ENCODE measurements at regions not wholly inside any gene's neighbourhood (a gene's known extent, or its start where the extent isn't known, plus 50 kb on each side); places are given as distances from the start of the nearest gene placed in this dataset.
A peak's percentile ranks its signal among the peaks of the same experiment; 100 is the strongest.

DNA sequence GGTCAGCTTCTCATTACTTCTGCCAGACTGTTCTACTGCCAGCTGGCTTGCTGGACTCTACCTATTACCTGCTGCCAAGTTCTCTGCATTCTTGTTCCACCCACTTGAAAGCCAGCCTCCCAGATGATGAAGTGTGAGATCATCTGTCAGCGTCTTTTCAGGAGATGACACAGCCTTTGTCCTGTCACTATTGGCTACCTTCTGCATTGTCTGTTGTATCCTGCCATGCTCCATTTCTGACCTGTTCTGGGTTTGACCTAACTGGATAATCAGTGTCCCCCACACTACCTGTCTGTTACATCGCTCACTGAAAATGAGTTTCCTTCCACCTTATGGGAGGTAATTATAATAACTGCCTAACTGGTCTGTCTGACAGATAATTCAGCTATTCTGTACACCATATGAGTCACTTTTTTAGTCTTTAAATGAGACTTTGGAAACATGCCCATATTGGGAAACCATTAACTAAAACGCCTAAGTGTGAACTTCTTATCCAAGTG is 520.6 kb downstream of the METTL4 start:
- H3K27ac ChIP-seq = peak overlapping the region; percentile 70
- DNase-seq (ENCODE audit: low read depth, low spot score) = peak; percentile 66

DNA sequence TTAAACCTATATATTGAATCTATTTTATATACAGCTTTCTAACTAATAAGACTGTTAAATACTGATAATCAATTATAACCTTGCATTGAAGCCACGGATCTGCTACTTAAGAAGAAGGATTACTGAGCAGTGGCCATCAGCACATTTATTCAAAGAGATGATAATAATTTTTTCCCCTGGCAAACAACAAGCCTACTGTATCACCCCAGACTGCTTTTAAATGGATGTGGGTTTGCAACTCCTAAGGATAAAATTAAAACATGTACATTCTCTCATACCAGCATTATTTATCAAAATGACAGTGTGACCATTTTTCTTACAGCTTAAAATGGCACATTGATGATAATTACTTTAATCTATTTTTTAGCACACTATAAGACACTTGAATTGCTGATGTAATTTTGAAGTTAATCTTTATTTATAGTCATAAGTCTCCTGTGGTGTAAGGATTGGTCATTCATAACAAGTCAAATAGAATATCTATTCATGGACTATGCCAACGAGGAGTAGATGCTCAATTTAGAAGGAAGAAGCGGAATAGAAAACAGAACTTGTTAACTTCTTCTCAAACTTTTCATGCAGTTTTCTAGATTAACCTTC is 517.7 kb downstream of the METTL4 start:
- DNase-seq (ENCODE audit: low read depth, low spot score) = no peak
- H3K27ac ChIP-seq = no peak overlapping the region

DNA sequence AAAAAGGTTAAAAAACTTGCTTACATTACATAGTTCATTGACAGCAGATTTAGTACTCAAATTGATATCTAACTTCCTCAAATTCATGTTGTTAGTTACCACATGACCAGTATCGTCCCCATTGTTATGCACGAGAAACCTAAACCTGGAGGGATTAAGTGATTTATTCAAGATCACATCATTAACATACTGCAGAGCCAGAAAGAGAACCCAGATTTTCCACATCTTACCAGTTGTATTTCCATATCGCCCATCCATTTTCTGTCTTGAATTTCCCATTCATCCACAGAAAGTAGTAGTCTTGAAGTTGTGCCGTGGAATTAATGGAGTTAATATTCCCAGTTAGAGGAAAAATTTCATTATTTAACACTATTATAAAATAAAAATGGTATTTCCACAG is 512.0 kb downstream of the METTL4 start:
- DNase-seq (ENCODE audit: low read depth, low spot score) = no peak
- H3K27ac ChIP-seq = no peak overlapping the region

DNA sequence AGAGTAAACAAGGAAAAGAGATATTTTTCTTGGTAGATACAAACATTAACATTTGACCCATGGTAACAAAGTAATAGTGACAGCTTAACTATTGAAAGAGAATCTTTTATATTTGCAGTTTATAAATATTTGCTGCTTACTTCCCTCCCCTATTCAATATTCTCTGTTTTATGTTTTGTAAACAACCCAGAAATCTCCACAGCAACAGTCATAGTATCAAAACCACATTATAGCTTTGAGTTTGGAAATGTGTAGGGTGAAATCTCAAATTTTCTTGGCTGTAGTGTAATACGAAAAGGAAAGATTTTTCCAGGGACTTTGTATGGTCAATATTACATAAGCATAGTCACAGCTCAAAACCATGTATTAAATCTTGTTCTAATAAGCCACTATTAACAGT is 511.2 kb downstream of the METTL4 start:
- DNase-seq (ENCODE audit: low read depth, low spot score) = no peak
- H3K27ac ChIP-seq = no peak overlapping the region

DNA sequence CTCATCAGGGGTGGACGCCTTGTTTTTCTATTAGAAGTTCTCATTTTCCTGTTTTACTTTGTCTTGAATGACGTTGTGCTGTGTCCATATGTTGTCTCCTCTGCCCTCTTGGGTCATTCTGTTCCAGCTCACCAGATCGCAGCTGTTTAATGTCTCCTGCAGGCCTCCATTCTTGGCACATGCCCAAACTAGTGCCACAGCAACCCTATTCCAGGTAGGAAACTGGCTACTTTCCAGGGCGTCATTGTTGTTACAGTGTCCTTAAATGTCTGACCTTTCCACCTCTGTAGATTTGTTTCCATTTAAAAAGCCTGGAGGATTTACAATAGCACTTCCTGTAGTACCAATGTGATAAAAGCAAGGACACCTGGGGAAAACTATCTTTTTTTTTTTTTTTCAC is 500.7 kb downstream of the METTL4 start:
- DNase-seq (ENCODE audit: low read depth, low spot score) = no peak
- H3K27ac ChIP-seq = no peak overlapping the region

DNA sequence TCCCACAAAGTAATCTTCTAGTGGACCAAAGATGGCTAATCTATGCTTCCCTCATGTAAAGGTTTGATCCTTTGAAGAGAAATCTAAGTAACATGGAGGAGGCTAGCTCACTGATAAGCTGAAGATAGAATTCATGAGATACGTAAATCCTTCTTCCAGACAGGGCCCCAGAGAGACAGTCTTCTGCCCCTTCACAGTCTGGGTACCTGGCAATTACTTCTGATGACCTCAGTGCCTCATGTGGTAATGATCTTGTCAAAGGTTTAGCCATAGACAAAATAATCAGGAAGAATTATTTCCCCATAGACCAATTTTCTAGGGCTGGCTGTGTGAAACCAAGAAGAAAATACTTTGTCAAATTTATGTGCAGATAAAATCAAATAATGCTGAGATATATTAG is 495.8 kb downstream of the METTL4 start:
- no peak for DNase-seq (ENCODE audit: low read depth, low spot score)
- H3K27ac ChIP-seq = no peak overlapping the region

DNA sequence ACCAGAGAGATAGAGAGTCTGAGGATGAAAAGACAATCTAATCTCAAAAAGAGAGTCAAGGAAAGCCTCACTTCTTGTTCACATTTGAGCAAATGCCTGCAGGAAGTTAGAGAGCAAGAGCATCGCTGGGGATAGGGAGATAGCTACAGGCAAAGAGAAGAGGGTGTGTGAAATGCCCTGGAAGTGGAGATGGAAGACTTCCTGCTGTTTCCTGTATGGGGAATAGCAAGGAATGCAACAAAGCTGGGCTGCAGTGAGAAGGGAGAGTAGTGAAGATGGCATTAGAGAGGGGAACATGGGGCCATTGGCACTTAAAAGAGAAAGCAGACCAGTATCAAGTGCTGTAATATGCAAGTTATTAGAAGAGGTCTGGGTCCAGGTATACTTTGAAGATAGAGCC is 488.6 kb downstream of the METTL4 start:
- no peak overlapping the region for H3K27ac ChIP-seq
- no peak for DNase-seq (ENCODE audit: low read depth, low spot score)

DNA sequence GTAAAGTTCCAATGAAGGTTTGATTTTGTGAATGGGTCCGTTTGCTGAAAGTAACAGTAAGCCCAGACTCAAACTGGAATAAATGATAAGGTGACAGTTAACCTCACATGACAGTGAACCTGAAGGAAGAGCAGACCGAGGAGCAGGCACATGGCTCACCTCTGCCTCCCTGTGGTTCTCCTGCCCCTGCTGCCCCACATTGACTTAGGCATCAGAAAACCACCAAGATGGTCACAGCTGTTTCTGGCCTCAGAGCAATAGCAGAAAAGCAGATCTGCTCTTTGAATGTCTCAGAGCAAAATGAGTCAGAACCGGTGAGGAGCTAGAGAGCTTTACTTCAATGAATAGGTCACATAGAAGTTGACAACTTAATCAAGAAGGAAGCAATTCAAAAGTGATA is 487.6 kb downstream of the METTL4 start:
- DNase-seq (ENCODE audit: low read depth, low spot score) = no peak
- H3K27ac ChIP-seq = no peak overlapping the region

DNA sequence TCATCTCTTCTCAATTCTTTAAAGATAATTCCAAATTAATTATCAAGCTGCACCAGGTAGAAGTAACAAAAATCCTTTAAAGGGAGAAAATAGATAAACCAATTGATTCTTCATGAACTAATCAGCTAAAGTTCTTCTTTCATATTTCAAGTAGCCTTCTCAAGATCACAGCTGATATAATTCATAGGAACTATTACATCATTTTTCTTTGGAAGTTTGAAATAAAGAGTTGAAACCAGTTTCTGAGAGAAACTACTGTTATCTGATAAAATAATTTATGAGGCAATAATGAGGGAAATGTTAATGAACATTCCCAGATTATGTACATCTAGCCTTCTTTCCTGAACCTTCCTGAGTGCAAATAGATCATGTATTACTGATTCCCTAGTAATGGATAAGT is 484.9 kb downstream of the METTL4 start:
- no peak for DNase-seq (ENCODE audit: low read depth, low spot score)
- no peak overlapping the region for H3K27ac ChIP-seq

DNA sequence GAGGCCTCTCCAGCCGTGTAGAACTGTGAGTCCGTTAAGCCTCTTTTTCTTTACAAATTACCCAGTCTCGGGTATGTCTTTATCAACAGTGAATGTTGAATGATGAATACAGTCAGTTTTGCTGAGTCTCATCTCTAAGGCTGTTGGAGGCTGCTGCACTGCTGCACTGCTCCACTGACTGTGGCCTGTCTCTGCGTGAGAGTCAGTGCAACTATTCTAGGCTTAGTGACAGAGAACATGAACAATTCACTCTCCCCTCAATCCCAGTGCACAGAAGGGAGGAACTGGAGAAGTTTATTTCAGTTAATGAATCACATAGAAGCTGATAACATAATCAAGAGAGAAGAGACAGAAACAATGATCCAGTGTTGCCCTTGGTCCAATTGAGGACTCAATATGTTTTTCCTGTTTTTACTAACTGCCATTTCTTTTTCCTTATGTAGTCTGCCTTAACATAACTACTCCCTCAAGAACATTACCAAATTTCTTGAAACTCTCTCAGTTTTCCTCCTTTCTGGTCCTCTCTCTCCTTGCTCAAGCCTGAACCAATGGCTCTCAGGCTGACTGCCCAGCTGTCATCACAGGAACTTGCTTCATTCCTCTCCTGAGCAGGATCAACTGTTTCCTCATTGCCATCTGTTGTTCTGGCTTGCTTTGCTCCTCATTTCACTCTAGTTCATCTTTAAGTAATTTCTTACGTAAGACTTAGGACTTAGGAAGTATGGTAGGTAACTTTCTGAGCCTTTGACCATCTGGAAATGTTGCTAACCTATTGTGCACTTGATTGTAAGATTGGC is 483.2 kb downstream of the METTL4 start:
- H3K27ac ChIP-seq = no peak overlapping the region
- DNase-seq (ENCODE audit: low read depth, low spot score) = no peak

DNA sequence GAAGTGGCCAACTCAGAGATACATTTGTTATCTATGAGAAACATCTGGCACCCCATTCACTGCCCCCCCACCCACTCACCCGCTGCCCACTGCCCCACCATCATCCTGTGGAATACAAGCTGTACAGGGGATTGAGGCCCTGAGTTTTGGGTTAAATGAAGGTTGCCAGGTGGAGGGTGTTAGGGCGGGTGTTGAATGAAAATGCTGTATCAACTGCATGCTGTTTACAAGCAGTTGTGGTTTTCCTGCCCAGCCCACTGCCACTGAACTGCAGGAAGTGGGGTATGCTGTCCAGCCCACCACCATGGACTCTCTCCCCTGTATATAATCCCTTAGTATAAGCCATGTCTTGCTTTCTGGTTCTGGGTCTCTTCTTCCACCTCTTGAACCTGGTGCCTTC is 481.9 kb downstream of the METTL4 start:
- no peak overlapping the region for H3K27ac ChIP-seq
- DNase-seq (ENCODE audit: low read depth, low spot score) = no peak

DNA sequence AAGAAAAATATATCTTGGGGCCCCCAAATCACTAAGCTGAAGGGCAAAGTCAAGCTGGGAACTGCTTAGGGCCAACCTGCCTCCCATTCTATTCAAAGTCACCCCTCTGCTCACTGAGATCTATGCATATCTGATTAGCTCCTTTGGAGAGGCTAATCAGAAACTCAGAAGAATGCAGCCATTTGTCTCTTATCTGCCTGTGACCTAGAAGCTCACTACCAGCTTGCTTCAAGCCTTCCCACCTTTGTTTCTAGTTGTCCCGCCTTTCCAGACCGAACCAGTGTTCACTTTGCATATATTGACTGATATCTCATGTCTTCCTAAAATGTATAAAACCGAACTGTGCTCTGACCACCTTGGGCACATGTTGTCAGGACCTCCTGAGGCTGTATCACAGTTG is 479.4 kb downstream of the METTL4 start:
- no peak overlapping the region for H3K27ac ChIP-seq
- no peak for DNase-seq (ENCODE audit: low read depth, low spot score)

DNA sequence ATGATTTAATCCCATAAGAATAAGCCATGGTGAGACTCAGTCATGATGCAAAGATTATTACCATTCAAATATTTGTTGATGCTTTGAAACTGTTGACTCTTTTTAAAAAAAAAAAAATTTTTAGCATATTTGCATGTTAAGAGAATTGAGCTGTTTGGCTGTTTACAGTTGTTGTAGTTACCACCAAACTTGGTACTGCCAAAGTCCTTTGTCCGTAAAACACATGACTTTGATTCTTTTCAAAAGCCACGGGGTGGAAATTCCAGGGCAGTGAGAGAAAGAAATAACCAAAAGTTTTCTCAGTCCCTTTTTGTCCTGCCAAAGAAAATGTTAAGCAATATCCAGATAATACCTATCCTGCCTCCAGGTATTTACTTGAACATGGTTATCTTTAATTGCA is 474.8 kb downstream of the METTL4 start:
- H3K27ac ChIP-seq = no peak overlapping the region
- no peak for DNase-seq (ENCODE audit: low read depth, low spot score)

DNA sequence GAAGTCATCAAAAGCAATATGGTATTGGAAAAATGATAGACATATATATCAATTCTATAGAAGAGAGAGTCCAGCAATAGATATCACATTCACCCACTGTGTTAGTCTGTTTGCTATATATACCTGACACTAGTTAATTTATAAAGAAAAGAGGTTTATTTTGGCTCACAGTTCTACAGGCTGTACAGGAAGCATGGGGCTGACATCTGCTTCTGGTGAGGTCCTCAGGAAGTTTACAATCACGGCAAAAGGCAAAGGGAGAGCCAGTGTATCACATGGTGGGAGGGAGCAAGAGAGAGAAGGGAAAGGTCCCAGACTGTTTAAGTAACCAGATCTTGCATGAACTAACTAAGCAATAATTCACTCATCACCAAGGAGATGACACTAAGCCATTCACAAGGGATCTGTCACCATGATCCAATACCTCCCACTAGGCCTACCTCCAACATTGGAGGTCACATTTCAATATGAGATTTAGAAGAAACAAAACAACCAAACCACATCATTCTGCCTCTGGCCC is 470.6 kb downstream of the METTL4 start:
- DNase-seq (ENCODE audit: low read depth, low spot score) = no peak
- H3K27ac ChIP-seq = no peak overlapping the region

DNA sequence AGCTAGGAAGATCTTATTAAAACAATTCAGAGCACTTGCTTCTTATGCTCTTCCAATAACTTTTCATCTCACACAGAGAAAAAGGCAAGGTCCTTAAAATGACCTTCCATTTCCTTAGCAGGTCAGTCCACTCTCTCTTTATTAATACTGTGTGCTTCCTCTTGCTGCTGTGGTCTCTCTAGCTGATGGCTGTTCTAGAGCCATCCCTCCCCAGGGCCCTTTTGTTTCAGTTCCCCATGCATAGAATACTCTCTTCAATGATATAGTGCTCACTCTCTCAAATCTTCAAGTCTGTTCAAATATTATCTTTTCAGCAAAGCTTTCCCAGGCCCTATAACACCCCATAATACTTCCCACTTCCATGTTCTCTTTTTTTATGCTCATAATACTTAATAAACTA is 469.3 kb downstream of the METTL4 start:
- no peak for DNase-seq (ENCODE audit: low read depth, low spot score)
- H3K27ac ChIP-seq = no peak overlapping the region

DNA sequence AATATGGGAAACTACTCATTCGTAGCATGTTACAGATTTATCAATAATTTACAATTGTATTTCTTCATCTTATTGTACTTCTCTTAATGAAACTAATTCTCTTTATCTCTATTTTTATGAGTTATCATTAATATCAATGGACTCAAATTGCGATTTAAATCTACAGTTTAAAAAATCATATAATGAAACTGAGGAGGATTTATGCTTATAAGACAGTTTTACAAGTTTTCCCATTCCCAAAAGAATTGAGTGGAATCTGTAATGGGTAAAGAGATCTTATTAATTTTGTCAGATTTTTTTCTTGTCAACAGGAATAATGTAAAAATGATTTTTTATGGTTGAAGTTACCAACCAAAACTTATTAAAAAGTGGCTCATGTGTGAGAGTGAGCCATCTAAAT is 468.0 kb downstream of the METTL4 start:
- H3K27ac ChIP-seq = no peak overlapping the region
- DNase-seq (ENCODE audit: low read depth, low spot score) = no peak

DNA sequence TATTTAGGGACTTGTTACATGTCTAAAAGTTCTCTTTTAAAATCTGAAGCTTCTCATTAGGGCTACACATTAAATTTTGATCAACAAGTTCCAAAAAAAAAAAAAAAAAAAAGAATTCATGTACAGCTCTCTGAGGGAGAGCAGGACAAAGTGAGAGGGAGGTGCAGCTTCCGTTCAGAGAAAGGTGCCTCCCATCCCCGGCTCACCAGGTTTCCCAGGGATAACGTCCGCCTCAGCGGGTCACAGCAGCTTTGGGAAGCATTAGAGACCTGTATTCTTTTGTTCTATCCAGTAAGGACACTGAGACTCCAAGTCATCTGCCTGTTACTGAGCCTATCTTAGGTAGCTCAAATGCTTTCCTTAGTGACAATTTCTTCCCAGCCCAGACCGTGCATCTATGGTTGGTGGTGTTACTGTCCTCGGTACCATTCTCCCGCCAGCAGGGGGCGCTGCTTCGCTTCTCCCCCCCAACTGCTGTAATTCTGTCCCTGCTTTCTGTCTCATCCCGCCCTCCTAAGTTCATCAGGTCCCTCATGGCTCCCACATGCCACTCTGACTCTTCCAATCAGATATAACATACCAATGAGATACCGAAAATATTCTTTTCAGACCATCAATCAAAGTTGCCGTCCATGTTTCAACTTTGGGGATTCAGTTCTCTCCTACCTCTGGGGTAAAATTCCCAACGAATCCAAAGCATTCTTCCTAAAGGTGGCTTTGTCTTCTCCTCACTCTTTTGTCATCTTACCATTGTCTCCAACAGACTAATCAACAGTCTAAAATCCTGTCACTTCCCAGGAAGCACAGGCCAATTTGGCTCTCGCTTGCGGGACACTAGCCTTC is 466.5 kb downstream of the METTL4 start:
- no peak for DNase-seq (ENCODE audit: low read depth, low spot score)
- H3K27ac ChIP-seq = no peak overlapping the region

DNA sequence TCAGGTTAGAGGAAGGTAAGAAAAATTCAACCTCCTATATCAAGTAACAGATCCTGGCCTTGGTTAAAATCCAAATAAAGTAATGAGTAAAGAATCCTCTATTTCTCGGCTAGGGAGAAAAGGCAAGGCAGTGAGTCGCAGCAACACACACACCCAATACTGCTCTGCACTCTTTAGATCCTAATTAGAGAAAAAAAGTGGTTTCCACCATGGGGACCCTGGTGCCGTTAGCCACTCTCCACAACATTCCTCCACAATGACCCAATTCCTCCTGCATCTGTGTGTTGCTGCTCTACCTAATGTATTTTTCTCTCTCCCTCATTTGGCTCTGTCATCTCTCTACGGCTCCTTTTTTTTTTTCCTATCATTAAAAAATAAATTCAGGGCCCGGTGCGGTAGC is 462.7 kb downstream of the METTL4 start:
- no peak for DNase-seq (ENCODE audit: low read depth, low spot score)
- H3K27ac ChIP-seq = no peak overlapping the region

DNA sequence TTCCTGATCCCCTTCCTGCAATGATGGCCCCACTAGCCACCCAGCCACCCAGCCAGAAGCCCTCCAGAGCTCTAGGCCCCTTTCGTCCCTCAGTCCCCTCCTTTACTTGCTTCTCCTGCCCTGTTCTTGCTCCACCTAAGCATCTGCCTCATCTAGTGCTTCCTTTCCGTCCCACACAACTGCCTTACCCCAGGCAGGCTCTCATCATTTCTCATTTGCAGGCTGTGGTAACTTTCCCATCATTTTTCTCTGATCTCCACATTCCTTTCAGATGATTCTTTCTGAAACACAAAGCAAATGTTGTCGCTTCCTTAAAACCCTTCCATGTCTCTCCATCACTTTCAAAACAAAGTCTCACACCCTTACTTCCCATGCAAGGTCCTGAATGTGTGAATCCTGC is 459.8 kb downstream of the METTL4 start:
- DNase-seq (ENCODE audit: low read depth, low spot score) = no peak
- no peak overlapping the region for H3K27ac ChIP-seq

DNA sequence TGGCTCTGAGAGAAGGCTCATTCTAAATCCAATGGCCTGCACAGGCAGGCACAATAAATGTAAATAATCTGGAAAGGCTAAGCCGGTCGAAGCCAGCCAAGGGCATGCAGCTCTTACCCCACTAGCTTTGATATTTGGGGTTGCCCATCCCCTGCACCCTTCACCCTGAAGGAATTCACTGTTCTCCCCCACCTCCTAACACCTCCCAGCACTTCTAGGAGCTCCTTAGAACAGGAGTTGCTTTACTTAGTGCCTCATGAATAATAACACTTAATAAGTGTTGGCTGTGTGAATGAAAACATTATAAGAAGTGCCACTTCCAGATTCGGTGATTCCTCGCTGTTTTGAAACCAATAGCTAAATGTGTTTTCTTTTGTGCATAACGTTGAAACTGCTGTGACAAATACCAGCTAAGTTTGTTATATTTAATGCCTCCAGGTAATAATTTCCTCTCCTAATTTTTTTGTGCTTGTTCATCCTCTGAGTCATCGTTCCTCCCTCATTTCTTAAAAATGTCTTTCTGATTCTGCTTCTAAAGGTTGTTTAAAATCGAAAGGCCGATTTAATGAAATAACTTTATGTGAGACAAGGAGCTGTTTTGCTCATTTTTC is 458.8 kb downstream of the METTL4 start:
- H3K27ac ChIP-seq = peak overlapping the region; percentile 41
- no peak for DNase-seq (ENCODE audit: low read depth, low spot score)

DNA sequence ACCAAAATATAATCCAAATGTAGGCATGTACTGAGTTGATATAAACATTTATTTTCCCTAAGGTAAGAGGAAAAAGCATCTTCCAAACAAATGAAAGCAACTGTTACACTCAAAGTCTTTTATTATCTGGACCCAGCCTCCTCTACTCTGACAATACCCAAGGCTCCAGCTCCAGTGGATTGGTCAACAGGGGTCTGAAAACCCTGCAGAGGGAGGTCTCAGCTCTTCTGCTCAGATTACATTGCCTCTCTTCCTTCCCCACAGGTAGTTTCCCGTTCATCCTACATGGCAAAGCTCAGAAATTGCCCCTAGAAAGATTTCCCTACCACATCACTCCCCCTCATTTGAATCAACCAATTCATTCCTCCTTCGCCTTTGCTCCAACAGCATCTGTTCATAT is 457.0 kb downstream of the METTL4 start:
- DNase-seq (ENCODE audit: low read depth, low spot score) = no peak
- no peak overlapping the region for H3K27ac ChIP-seq

Measured in epithelial cell of prostate (primary cell).